ENCODE measurements at regions not wholly inside any gene's neighbourhood (a gene's known extent, or its start where the extent isn't known, plus 50 kb on each side); places are given as distances from the start of the nearest gene placed in this dataset.

DNA sequence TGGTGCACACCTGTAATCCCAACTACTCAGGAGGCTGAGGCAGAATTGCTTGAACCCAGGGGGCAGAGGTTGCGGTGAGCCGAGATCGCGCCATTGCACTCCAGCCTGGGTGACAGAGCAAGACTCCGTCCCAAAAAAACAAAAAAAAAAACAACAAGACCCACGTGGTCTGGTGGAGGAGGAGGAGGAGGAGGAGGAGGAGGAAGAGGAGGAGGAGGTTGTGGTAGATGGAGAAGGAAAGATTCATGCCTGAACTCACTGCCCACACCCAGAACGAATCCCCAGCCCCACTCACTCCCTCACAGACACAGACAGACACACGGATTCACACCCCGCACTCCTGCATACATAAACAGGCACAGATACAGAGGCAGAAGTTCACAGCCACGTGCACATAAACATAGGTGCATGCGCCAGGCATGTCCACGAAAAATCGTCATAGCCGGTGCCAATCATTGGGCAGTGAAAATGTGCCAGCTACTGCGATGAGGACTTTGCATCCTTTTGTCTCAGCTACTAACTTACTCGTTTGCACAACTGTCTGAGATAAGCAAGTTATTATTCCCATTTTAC lies 138.5 kb downstream of the WSCD1 start:
- no peak for DNase-seq

DNA sequence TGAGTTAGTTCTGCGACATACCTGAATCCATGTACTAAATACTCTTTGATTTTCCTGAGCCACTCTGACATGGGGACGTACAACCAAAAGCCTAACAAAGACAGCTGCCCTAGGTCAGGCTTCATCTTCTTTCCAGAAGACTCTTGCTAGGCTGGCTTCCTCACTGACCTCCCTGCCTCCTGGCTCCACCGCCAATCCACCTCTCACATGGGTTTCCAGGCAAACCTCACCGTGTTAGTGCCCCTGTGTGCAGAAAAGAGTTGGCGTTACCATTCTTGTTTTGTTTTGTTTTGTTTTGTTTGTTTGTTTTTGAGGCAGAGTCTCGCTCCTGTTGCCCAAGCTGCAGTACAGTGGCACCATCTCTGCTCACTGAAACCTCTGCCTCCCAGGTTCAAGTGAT lies 135.3 kb downstream of the WSCD1 start:
- DNase-seq, result no peak

DNA sequence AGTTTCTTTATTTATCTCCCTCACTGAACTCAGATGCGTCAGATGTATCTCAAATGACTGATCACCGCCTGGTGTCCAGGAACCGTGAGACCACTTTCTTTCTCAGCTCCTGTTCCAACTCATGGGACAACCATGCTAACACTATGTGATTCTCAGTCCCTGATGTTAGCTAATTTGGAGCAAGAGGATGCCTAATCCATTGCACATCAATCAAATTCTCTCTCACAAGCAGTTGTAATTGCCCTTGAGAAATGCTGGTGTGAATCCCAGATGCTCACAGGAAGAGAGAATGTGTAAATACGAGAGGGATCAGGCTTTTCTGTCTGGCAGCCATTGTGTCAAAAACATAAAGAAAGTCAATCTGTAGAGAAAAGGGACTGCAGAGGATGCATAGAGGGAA lies 134.9 kb downstream of the WSCD1 start:
- no peak for DNase-seq

DNA sequence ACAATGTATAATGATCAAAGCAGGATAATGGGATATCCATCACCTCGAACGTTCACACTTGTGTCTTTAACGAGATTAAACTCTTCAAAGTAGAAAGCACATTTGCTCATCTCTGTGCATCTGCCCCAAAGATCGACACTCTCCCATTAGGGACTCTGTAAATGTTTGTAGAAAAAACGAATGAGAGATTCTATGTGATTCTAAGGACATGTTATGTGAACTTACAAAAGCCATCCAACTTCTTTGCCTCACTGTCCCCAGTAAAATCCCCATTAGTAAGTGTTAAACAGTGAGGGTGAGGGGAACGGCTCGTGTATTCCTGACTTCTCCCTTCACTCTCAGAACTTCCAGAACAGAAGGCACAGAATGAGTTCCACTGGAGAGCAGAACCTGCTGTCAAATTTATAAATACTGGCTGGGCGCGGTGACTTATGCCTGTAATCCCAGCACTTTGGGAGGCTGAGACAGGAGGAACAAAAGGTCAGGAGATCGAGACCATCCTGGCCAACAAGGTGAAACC lies 134.1 kb downstream of the WSCD1 start:
- no peak for DNase-seq

DNA sequence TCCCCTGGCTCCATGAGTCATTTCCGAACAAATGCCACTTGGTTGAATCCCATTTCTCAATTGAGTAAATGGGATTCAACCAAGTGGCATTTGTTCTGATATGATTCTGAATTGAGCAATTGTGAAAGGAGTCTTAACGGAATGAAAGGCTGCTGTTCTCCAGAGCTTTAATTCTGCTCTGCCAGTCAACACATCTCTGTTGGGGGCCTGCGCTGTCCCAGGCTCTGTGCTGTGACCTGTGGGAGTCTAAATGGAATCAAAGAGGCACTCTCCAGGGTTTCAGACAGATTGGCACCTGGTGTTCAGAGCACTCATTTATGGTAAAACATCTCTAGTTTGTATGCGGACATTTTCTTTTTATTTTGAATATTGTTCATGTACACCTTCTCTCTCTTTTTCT lies 126.2 kb downstream of the WSCD1 start:
- no peak for DNase-seq

DNA sequence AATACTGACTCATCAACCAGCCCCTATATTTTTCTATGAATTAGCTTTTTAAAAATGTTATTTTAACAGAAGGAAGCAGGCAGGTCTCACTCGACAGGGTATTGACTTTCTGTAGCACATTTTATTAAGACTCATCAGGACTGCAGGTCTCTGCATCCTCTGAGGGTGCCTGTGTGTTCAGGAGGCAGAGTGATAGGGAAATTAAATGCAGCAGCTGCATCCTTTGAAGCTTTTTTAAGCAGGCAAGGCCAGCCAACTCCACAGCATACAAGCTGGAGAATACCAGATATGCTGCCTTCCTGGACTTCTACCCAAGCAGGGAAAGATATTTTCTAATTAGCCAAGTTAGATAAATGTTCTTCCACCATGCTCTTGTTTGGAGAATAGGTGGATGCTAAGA lies 124.9 kb downstream of the WSCD1 start:
- no peak for DNase-seq

DNA sequence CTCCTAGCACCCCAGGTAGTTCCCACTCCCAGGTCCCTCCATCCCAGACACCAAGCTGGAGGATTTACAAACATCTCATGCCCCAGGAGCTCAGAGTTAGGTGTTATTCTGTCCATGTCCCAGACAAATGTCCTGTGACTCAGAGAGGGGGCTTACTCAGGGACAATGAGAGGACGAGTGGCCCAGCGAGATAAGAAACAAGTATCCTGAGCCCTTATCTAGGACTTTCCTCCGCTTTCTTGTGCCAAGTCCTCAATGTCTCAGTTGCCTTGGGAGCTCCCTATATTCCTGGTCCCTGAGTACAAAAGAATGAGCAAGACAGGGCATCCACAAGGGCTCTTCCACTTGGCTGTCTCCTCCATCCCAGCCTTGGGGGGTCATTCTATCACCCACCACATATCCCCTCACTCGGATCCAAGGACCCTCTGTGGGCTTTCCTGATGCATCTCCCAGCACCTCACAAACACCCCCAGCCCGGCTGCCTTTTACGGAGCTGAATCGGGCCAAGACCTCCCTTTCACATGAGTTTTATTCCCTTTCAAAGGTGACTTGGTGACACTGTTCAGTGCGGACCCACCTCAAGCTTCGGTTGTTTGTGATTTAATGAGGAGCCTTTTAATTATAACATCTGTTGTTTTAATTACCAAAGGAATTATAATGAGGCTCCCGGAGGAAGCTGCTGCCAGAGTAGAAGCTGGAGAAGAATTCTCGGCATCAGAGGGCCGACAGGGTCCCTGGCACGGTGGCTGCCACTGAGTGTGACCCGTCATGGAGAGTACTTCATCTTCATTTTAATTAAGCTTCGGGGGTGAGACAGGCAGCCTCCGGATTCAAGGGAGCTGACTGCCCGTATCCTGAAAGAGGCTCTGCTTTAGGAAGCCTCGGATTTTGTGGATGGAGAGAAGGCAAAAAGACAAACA lies 121.5 kb downstream of the WSCD1 start:
- DNase-seq, result no peak

DNA sequence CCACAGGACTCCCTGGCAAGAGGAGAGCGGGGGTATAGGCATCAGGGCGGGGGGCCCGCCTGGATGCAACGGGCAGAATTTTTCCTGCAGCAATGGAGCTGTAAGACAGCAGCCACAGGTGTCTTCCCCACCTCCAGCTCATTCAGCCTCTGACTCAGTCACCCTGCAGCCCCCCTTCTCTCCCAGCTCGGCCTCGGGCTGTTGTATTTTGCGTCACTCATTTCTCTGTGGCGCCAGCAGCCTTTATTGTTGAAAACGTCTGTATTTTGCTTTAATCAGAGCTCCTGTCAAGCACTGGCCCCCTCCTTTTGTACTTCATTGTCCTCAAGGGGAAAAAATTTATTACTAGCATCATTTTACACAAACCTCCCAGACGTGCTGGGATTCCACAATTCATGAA lies 117.7 kb downstream of the WSCD1 start:
- DNase-seq, result no peak

DNA sequence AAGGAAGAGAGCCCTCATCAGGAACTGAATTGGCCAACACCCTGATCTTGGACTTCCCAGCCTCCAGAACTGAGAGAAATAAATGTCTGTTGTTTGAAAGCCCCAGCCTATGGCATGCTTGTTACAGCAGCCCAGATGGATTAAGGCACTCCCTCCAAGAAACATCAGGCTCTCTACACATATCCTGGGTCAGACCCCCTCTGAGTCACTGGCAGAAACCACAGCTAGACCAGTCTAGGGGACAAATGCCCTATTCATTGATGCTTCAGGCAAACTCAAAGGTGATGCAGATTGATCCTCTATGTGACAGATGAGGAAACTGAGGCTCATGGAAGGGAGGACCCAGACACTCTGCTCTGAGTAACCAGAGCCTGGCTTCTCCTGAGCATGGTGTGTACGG lies 116.8 kb downstream of the WSCD1 start:
- no peak for DNase-seq

DNA sequence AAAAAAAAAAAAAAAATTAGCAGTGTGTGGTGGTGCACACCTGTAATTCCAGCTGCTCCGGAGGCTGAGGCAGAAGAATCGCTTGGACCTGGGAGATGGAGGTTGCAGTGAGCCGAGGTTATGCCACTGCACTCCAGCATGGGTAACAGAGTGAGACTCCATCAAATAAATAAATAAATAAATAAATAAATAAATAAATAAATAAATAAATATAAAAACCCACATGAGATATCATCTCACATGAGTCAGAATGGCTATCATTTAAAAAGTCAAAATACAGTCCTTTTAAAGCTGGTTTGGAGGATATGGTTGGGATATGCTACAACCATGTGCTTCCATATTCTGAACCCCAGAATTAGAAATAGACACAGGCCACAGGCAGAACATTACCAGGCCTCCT lies 114.3 kb downstream of the WSCD1 start:
- DNase-seq, result no peak

DNA sequence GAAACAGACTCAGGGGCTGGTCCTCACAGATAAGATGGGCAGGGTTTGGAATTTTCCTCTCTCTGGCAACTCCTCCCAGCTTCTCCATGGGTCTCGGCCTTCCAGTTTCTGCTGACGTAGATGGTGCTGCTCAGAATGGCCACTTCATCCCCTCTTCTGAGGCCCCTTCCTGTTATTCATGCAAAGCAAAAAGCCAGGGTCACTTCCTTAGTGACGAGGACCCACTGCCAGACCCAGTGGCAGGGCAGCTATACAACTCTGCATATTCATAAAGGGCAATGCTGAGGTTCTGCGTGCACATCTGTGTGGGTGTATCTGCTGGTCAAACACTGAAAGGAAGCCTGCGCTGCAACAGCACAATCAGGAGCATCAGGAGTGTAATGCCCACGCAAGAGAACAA lies 108.8 kb downstream of the WSCD1 start:
- DNase-seq, result no peak

DNA sequence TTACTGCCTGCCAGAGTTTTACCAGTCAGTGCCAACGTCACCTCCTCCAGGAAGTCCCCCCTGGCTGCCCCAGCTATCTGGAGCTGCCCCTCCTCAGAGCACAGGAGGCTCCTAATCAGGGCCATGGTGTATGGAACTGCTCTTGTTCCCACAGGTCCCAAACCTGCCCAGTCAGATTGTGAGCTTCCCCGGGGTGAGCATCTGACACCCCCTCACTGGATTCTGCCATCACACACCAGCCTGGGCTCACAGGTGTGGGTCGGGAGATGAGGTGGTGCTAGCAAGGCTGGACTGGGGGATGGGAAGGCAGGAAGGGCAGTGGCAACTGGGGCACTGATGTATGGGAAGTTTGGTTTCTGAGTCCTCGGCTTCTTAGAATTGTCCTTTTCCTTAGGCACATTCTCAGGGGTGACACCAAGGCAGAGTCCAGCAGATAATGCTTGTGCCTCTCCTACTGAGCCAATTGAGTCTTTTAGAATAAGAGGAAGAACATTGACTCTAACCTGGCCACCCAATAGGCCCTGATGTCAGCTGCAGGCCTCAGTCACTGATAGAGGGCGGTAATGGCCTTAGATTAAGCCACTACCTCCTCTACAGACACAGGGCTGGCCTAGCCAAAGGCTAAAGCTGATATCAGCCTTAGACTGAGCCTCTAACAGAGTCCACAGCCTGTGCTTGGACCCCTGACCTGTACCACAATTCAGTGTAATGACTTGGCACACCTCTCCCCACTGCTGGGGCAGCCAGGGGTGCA lies 107.9 kb downstream of the WSCD1 start:
- no peak for DNase-seq

All from NCI-H774 (cell line).